ENCODE measurements at regions not wholly inside any gene's neighbourhood (a gene's known extent, or its start where the extent isn't known, plus 50 kb on each side); places are given as distances from the start of the nearest gene placed in this dataset.

- TF ChIP-seq CTCF (IDR thresholded peaks at IDR 0.05) (no peak), EZH2phosphoT487 (IDR thresholded peaks at IDR 0.05) (no peak), EZH2 (IDR thresholded peaks at IDR 0.05) (no peak)
Measured at GRCh38 chr3:72250725-72251124, 465.8 kb upstream of the PROK2 start.
